Right lobe of liver (tissue), 4 donors: ENCODE measurements at regions not wholly inside any gene's neighbourhood (a gene's known extent, or its start where the extent isn't known, plus 50 kb on each side); places are given as distances from the start of the nearest gene placed in this dataset.

Source experiments
- POLR2A ChIP-seq: fragments of 450-650 bp; IDR thresholded peaks from one replicate; pipeline ENCODE4 v1.6.1; 2017; ENCODE audit warnings: antibody characterized with exemption, mild to moderate bottlenecking
- TF ChIP-seq, protein P1 (sequence below), 4 donors: fragments of 200-600 bp in 3 of 4; fragments of 450-650 bp in 1 of 4; IDR thresholded peaks; one replicate each; pipeline versions ENCODE4 v1.5.1 to v1.8.0; 2016 to 2022; ENCODE audit warnings: antibody characterized with exemption in 4 of 4, mild to moderate bottlenecking in 2 of 4
- donor health status: DM: no; HTN: no; CAD: no.
- donor health status: DM: no; HTN: no; CAD: no.
- donor health status: DM: no; HTN: yes; CAD: no.

DNA sequence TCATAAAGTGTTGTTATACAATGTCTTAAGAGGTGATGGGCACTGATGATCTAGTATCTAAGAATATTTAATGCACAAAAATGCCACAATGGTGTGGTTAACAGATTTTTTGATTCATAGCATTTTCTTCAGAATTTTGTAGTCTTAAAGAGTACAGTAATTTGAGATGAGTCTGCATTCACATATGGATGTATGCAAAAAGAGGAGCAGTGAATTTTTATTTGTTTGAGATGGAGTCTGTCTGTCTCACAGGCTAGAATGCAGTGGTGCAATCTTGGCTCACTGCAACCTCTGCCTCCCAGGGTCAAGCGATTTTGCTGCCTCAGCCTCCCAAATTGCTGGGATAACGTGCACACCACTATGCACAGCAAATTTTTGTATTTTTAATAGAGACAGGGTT lies 110.5 kb downstream of the ZPLD1 start:
- TF ChIP-seq POLR2A = no peak
- TF ChIP-seq, protein P1, sequence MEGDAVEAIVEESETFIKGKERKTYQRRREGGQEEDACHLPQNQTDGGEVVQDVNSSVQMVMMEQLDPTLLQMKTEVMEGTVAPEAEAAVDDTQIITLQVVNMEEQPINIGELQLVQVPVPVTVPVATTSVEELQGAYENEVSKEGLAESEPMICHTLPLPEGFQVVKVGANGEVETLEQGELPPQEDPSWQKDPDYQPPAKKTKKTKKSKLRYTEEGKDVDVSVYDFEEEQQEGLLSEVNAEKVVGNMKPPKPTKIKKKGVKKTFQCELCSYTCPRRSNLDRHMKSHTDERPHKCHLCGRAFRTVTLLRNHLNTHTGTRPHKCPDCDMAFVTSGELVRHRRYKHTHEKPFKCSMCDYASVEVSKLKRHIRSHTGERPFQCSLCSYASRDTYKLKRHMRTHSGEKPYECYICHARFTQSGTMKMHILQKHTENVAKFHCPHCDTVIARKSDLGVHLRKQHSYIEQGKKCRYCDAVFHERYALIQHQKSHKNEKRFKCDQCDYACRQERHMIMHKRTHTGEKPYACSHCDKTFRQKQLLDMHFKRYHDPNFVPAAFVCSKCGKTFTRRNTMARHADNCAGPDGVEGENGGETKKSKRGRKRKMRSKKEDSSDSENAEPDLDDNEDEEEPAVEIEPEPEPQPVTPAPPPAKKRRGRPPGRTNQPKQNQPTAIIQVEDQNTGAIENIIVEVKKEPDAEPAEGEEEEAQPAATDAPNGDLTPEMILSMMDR (IDR thresholded peaks at IDR 0.05) = no peak
